Kidney (tissue), 13 donors: ENCODE measurements at regions not wholly inside any gene's neighbourhood (a gene's known extent, or its start where the extent isn't known, plus 50 kb on each side); places are given as distances from the start of the nearest gene placed in this dataset.
"Not testable (repeated sequence)": the region's sequence is repeated elsewhere in the genome, so short reads cannot be mapped to it uniquely, and the experiment has no call there.

Experiments used
- DNase-seq, 5 donors: peaks; one replicate each; pipeline ENCODE4 v3.0.0-alpha.2; 2013 to 2020
- FAIRE-seq: peaks from 2 replicates; lab custom pipeline; 2012; peaks lifted over from hg19 to GRCh38; lab: Jason Lieb, UNC
- H3K27ac ChIP-seq, 2 donors: one replicate each; pipeline ENCODE4 v1.7.0; 2013; ENCODE audit warnings: low read depth in 2 of 2, low read length in 2 of 2, inconsistent platforms in 1 of 2
- H3K27me3 ChIP-seq: one replicate; pipeline ENCODE4 v1.7.1; 2013; ENCODE audit warnings: low read length, inconsistent platforms; ENCODE audit not compliant: control insufficient read depth, insufficient read depth
- H3K36me3 ChIP-seq, 3 donors: one replicate each; pipeline versions ENCODE4 v1.7.0 to v1.7.1; 2013; ENCODE audit warnings: low read length in 3 of 3, control low read depth in 1 of 3, inconsistent platforms in 1 of 3; ENCODE audit not compliant: insufficient read depth in 3 of 3, control insufficient read depth in 2 of 3
- H3K4me1 ChIP-seq, 3 donors: one replicate each; pipeline versions ENCODE4 v1.7.0 to v1.7.1; 2013; ENCODE audit warnings: low read length in 3 of 3, inconsistent platforms in 1 of 3, low read depth in 1 of 3; ENCODE audit not compliant: control insufficient read depth in 2 of 3, insufficient read depth in 2 of 3
- H3K4me3 ChIP-seq, 3 donors: one replicate each; pipeline versions ENCODE4 v1.7.0 to v1.8.1; 2013; ENCODE audit warnings: low read length in 3 of 3, control low read depth in 1 of 3, inconsistent platforms in 1 of 3
- H3K9ac ChIP-seq, 3 donors: one replicate each; pipeline versions ENCODE4 v1.7.0 to v1.7.1; 2013; ENCODE audit warnings: low read length in 3 of 3, control low read depth in 1 of 3, inconsistent platforms in 1 of 3
- H3K9me3 ChIP-seq, 3 donors: one replicate each; pipeline versions ENCODE4 v1.7.0 to v1.7.1; 2013; ENCODE audit warnings: low read length in 3 of 3, control low read depth in 1 of 3, inconsistent platforms in 1 of 3; ENCODE audit not compliant: control insufficient read depth in 2 of 3, insufficient read depth in 1 of 3
- CTCF ChIP-seq: IDR thresholded peaks from 3 replicates; pipeline ENCODE4 v1.5.1; 2012; ENCODE audit warnings: mild to moderate bottlenecking, moderate library complexity, borderline replicate concordance; ENCODE audit not compliant: insufficient read depth; ENCODE audit errors: extremely low read depth
- intact Hi-C: fragments of 100-400 bp; cut with DNase I; formaldehyde crosslinking; loops from one replicate; pipeline ENCODE4 v1.11.1; 2022
- donor health status: control.
- donor health status: control.
- donor health status: control.
- donor health status: control.
- donor health status: control.
- donor health status: DM: yes; HTN: yes; CAD: no.
- donor health status: Normal renal cell carcinoma (clear cell type).

- Histone ChIP-seq H3K27me3 (no peaks in the 10 kb centered on the region), H3K4me1 (no peaks in the 10 kb centered on the region), H3K9me3 (no peaks in the 10 kb centered on the region), H3K27ac (no peak overlapping the region), H3K9ac (no peak overlapping the region), H3K4me3 (no peak overlapping the region), H3K36me3 (no peaks in the 10 kb centered on the region)
- TF ChIP-seq CTCF: no peak
- DNase-seq (no peak), FAIRE-seq (no peak)
- intact Hi-C loops: no loop called here
These were observed 100.7 kb downstream of the RPL10L start for GRCh38 chr14:46550836-46551235.

- Histone ChIP-seq H3K4me1 (no peaks in the 10 kb centered on the region), H3K27ac (no peak overlapping the region), H3K9me3 (no peaks in the 10 kb centered on the region), H3K9ac (no peak overlapping the region), H3K4me3 (no peak overlapping the region), H3K36me3 (no peaks in the 10 kb centered on the region), H3K27me3 (no peaks in the 10 kb centered on the region)
- no peak for FAIRE-seq
- DNase-seq: no peak
- no peak for TF ChIP-seq CTCF
- intact Hi-C loops: no loop called here
These were observed 110.6 kb downstream of the RPL10L start for GRCh38 chr14:46540986-46541385.

GRCh38 chr14:46519121-46519520 lies 132.5 kb downstream of the RPL10L start:
- no peaks in the 10 kb centered on the region for H3K36me3 ChIP-seq
- no peak overlapping the region for H3K27ac ChIP-seq
- no peak overlapping the region for H3K9ac ChIP-seq
- no peak for DNase-seq
- no peak overlapping the region for H3K4me3 ChIP-seq
- no peaks in the 10 kb centered on the region for H3K4me1 ChIP-seq
- H3K9me3 ChIP-seq: no peaks in the 10 kb centered on the region
- TF ChIP-seq CTCF: no peak
- intact Hi-C loops: no loop called here
- no peaks in the 10 kb centered on the region for H3K27me3 ChIP-seq
- no peak for FAIRE-seq

GRCh38 chr14:46508752-46509151 lies 142.8 kb downstream of the RPL10L start:
- H3K27ac ChIP-seq, H3K27me3 ChIP-seq, H3K4me3 ChIP-seq, H3K36me3 ChIP-seq, H3K9me3 ChIP-seq, H3K9ac ChIP-seq, FAIRE-seq, intact Hi-C loops, H3K4me1 ChIP-seq: not testable (repeated sequence)
- peak in 1 of 5 donors; percentile 65 for DNase-seq
